ENCODE measurements at regions not wholly inside any gene's neighbourhood (a gene's known extent, or its start where the extent isn't known, plus 50 kb on each side); places are given as distances from the start of the nearest gene placed in this dataset.
A peak's percentile ranks its signal among the peaks of the same experiment; 100 is the strongest.

DNA sequence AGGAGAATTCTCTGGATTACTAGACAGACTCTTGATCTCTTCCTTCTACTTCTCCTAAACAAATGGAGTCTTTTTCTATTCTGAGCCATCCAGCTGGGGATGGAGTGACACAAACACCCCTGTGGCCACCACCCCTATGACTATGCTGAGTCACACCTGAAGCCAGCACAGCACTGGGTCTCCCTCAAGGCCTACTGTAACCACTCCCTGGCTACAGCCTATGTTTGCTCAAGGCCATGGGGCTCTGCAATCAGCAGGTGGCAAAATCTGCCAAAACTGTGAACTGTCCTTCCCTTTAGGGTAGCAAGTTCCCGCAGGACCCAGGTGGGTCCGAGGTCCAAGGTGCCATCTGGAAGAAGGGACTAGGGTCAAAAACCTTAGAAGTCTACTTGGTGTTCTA is 132.3 kb downstream of the TINAG start:
- no peaks in the 10 kb centered on the region for H3K27me3 Mint-ChIP-seq
- ATAC-seq (ENCODE audit: low read depth in 2 of 2), result no peak
- DNase-seq, result no peak
- H3K27ac Mint-ChIP-seq, result no peak overlapping the region
- H3K4me1 Mint-ChIP-seq, result no peaks in the 10 kb centered on the region
- no peaks in the 10 kb centered on the region for H3K36me3 Mint-ChIP-seq
- H3K9me3 Mint-ChIP-seq, result peaks cover 0 to 10% (median 5%) of the 10 kb centered on the region in 7 donors
- no peak overlapping the region for H3K4me3 Mint-ChIP-seq

DNA sequence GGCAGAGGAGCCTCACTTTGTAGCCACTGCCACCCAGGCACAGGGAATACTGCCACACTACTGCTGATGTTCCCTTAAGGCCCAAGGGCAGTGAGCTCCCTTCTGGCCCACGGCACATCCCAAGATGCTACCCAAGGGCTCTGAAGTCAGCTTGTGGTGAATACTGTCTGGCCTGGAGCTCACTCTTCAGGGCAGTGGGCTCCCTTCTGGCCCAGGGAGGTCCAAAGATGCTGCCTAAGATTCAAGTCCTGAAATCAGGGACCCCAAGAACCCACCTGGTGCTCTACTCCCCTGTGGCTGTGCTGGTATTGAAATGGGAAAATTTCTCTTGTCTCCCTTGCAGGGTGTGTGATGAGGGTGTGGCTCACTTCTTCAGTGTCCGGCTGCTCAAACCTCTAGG is 132.8 kb downstream of the TINAG start:
- H3K36me3 Mint-ChIP-seq, result no peaks in the 10 kb centered on the region
- no peak overlapping the region for H3K4me3 Mint-ChIP-seq
- ATAC-seq (ENCODE audit: low read depth in 2 of 2), result no peak
- no peaks in the 10 kb centered on the region for H3K4me1 Mint-ChIP-seq
- no peaks in the 10 kb centered on the region for H3K27me3 Mint-ChIP-seq
- no peak for DNase-seq
- H3K27ac Mint-ChIP-seq, result no peak overlapping the region
- H3K9me3 Mint-ChIP-seq, result peaks cover 0 to 10% (median 5%) of the 10 kb centered on the region in 7 donors

DNA sequence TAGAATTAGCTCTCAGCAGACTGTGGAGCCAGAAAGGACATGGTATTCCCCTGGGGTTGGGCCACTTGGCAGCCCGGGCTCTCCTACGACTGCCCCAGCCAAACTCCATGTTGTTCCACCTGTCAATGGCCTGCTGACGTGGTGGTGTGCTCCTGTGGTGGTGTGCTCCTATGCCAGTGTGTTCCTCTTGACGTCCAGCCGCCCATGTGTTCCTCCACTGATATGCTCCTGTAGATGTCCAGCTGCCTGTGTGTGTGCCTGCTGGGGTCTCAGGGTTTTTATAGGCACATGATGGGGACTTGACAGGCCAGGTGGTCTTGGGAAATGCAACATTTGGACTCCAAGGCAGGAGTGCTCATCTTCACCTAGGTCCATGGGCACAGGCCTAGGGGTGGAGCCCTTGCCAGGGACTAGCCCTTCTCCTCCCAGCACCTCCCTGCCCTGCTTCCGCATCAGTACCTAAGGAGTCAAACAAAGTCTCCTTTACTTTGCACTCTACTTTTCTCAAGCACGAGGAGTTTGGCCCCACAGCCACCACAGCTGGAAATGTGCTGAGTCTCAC is 133.5 kb downstream of the TINAG start:
- no peak overlapping the region for H3K27ac Mint-ChIP-seq
- DNase-seq, result no peak
- no peaks in the 10 kb centered on the region for H3K4me1 Mint-ChIP-seq
- H3K27me3 Mint-ChIP-seq, result no peaks in the 10 kb centered on the region
- ATAC-seq (ENCODE audit: low read depth in 2 of 2), result no peak
- no peaks in the 10 kb centered on the region for H3K36me3 Mint-ChIP-seq
- no peak overlapping the region for H3K4me3 Mint-ChIP-seq
- peaks cover 0 to 12% (median 5%) of the 10 kb centered on the region in 7 donors for H3K9me3 Mint-ChIP-seq

DNA sequence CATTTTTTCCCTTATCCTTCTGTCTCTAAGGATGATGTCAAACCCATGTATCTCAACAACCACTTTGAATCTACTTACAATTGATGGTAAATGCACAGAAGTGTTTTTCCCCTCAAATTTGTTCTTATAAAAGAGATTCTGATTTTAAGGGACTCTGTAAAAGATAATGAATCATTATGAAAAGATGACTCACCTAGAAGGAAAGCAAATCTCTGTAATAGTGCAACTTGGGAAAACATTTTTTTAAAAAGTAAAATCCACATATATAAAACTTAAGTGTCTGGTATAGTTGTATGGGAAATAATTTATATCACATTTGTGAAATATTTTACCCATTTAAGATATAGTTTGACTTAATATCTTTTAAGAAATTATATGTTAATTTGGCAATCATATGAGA is 137.0 kb downstream of the TINAG start:
- Mint-ChIP-seq H3K27ac (no peak overlapping the region), H3K36me3 (no peaks in the 10 kb centered on the region), H3K27me3 (no peaks in the 10 kb centered on the region), H3K4me3 (no peak overlapping the region), H3K9me3 (peaks cover 0 to 16% (median 4%) of the 10 kb centered on the region in 7 donors), H3K4me1 (no peaks in the 10 kb centered on the region)
- DNase-seq (no peak), ATAC-seq (ENCODE audit: low read depth in 2 of 2) (no peak)

DNA sequence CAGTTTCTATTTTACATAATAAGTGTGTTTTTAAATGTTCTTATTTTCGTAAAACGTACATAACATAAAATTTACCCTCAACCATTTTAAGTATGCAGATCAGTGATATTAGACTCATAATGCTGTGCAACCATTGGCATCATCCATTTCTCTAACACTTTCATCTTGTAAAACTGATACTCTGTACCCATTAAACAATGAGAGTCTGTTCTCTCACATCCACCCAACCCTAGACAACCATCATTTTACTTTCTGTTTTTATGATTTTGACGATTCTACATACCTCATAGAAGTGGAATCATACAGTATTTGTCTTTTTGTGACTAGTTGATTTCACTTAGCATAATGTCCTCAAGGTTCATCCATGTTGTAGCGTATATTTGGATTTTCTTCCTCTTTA is 140.4 kb downstream of the TINAG start:
- Mint-ChIP-seq H3K36me3 (no peaks in the 10 kb centered on the region), H3K4me3 (no peak overlapping the region), H3K4me1 (no peaks in the 10 kb centered on the region), H3K27ac (no peak overlapping the region), H3K9me3 (peaks cover 2 to 18% (median 8%) of the 10 kb centered on the region in 7 donors), H3K27me3 (no peaks in the 10 kb centered on the region)
- ATAC-seq (ENCODE audit: low read depth in 2 of 2), result no peak
- no peak for DNase-seq

DNA sequence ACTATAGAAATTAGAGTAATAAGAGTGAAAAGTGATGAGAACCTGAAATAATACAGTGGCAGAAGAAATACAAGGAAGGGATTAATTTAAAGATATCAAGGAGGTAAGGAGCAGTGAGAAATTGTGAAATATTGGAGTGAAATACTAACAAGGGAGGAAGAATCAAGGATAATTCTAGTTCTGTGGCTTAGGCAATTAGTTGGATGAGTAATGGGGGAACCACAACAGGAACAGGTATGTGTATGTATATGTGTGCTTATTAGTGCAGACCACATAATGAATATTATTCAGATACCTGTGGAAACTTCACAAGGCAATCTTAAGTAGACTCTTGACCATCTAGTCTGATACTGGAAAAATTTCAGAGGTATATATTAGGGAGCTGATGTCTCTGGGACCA is 143.3 kb downstream of the TINAG start:
- H3K27ac Mint-ChIP-seq, result no peak overlapping the region

DNA sequence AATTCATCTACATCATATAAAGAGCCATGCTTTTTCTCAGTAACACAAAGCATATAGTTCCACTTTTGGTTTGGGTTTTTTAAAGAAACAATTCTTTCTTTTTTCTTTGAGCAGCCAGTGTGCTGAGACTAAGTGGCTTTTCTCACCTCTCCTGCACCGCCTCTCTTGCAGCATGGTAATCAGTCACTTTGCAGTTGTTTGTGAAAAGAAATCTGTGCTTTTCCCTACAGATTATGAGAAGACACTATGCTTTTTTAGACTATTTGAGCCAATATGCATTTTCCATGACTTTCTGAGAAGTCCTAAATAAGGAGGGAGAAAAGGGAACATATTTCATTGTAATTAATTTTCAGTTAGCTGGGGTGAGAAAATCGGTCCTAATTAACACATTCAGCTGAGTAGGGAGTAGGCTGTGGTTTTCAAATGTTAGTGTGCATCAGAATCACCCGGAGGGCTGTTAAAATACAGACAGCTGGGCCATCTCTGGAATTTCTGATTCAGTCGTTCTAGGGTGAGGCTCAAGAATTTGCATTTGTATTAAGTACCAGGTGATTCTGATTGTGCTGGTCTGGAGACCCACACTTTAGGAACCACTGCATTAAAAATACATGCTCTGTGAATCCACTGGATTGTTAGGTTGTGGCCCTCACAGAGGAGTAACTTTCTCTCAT is 155.2 kb downstream of the TINAG start:
- no peak for ATAC-seq (ENCODE audit: low read depth in 2 of 2)
- no peaks in the 10 kb centered on the region for H3K27me3 Mint-ChIP-seq
- no peaks in the 10 kb centered on the region for H3K36me3 Mint-ChIP-seq
- H3K9me3 Mint-ChIP-seq, result peaks cover 0 to 27% (median 8%) of the 10 kb centered on the region in 7 donors
- no peaks in the 10 kb centered on the region for H3K4me1 Mint-ChIP-seq
- no peak overlapping the region for H3K4me3 Mint-ChIP-seq
- H3K27ac Mint-ChIP-seq, result no peak overlapping the region
- DNase-seq, result no peak

More for the DNA sequence above, 143.3 kb downstream of the TINAG start:
- no peak for ATAC-seq (ENCODE audit: low read depth in 2 of 2)
- Mint-ChIP-seq H3K9me3 (peaks cover 3 to 13% (median 8%) of the 10 kb centered on the region in 7 donors), H3K36me3 (no peaks in the 10 kb centered on the region), H3K27me3 (no peaks in the 10 kb centered on the region), H3K4me3 (no peak overlapping the region), H3K4me1 (no peaks in the 10 kb centered on the region)
- DNase-seq, result no peak

DNA sequence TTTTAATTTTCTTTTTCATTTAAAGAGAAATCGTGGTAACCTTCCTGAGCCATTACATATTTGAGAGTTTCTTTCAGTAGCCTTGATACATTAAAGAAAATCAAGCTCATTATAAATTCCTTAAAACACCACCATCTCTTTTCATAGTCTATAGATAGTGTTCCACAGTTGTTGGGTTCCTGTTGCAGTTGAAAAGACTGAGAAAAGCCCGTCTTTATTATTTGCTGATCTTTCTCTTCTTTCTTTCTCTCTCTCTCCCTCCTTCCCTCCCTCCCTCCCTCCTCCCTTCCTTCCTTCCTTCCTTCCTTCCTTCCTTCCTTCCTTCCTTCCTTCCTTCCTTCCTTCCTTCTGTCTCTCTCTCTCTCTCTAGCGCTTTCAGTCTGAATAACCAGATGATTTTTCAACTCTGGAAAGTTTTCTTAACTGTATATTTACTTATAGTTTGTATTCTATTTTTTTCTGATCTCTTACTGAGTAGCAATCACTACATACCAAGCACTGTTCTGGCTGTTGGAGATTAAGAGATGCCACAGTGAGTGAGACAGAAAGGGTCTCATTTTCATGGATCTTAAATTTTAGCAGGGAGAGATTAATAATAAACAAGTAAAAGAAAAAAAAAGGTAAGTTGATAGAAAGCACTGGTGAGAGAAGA is 157.5 kb downstream of the TINAG start:
- no peak for ATAC-seq (ENCODE audit: low read depth in 2 of 2)
- Mint-ChIP-seq H3K27me3 (no peaks in the 10 kb centered on the region), H3K36me3 (no peaks in the 10 kb centered on the region), H3K27ac (no peak overlapping the region), H3K4me1 (no peaks in the 10 kb centered on the region), H3K9me3 (peaks cover 2 to 23% (median 9%) of the 10 kb centered on the region in 7 donors), H3K4me3 (no peak overlapping the region)
- DNase-seq, result no peak

DNA sequence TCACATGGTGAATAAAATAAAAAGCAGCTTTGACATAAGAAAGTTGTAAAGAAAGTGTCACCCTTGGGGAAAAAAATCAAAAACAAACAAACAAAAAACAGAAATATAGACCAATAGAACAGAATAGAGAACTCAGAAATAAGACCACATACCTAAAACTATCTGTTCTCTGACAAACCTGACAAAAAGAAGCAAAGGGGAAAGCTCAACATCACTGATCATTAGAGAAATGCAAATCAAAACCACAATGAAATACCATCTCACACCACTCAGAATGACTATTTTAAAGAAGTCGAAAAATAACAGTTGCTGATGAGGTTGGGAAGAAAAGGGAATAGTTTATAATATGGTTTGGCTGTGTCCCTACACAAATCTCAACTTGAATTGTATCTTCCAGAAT is 159.1 kb downstream of the TINAG start:
- Mint-ChIP-seq H3K27ac (no peak overlapping the region), H3K36me3 (no peaks in the 10 kb centered on the region), H3K4me1 (no peaks in the 10 kb centered on the region), H3K4me3 (no peak overlapping the region), H3K9me3 (peaks cover 2 to 21% (median 10%) of the 10 kb centered on the region in 7 donors), H3K27me3 (no peaks in the 10 kb centered on the region)
- DNase-seq, result no peak
- ATAC-seq (ENCODE audit: low read depth in 2 of 2), result no peak

DNA sequence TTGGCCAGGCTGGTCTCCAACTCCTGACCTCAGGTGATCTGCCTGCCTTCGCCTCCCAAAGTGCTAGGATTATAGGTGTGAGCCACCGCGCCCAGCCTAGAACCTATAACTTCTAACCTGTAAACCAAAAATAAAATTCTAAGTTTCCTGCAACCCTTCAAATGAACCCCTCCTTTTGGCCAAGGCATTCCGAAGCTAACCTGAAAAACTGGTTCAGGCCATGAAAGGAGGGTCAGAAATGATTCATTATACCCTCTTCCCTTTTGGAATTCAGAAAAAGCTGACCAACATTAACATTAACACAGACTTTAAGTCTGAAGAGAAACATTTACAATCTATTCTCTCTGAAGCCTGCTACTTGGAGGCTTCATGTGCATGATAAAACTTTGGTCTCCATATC is 165.1 kb downstream of the TINAG start:
- Mint-ChIP-seq H3K27me3 (no peaks in the 10 kb centered on the region), H3K27ac (no peak overlapping the region), H3K36me3 (no peaks in the 10 kb centered on the region), H3K4me1 (no peaks in the 10 kb centered on the region), H3K4me3 (no peak overlapping the region), H3K9me3 (peaks cover 0 to 10% (median 0%) of the 10 kb centered on the region in 7 donors)
- DNase-seq (no peak), ATAC-seq (ENCODE audit: low read depth in 2 of 2) (no peak)

DNA sequence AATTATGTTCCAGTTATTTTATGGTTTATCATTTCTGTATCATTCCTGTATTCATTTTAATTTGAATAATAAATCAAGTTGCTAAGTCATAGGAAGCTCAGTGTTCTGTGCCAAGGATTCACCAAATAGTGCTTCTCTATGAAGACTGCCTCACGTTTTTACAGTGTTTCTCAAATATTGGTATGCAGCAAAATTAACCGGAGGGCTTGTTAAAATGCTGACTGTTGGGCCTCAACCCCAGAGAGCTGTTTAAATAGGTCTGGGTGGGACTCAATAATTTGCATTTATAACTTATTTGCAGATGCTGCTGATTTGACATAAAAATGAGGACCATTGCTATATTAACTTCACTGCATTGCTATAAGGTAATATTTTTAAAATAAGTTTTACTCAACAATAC is 166.7 kb downstream of the TINAG start:
- Mint-ChIP-seq H3K9me3 (peaks cover 0 to 9% (median 2%) of the 10 kb centered on the region in 7 donors), H3K4me3 (no peak overlapping the region), H3K27ac (no peak overlapping the region), H3K27me3 (no peaks in the 10 kb centered on the region), H3K4me1 (no peaks in the 10 kb centered on the region), H3K36me3 (no peaks in the 10 kb centered on the region)
- ATAC-seq (ENCODE audit: low read depth in 2 of 2), result no peak
- DNase-seq, result no peak

DNA sequence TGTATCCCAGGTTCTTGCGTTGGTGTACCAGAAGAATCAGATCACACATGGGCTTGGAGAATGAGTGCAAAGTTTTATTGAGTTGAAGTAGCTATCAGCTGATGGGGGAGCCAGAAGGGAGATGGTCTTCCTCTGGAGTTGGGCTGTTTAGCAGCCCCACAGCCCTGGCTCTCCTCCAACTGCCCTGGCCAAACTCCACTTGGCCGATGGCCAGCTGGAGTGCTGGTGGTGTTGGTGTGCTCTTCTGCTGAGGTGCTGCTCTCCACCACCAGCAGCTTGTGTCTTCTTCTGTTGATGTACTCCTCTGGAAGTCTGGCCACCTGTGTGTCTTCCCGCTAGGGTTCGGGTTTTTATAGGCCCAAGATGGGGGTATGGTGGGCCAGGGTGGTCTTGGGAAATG is 172.8 kb downstream of the TINAG start:
- DNase-seq (no peak), ATAC-seq (ENCODE audit: low read depth in 2 of 2) (no peak)

DNA sequence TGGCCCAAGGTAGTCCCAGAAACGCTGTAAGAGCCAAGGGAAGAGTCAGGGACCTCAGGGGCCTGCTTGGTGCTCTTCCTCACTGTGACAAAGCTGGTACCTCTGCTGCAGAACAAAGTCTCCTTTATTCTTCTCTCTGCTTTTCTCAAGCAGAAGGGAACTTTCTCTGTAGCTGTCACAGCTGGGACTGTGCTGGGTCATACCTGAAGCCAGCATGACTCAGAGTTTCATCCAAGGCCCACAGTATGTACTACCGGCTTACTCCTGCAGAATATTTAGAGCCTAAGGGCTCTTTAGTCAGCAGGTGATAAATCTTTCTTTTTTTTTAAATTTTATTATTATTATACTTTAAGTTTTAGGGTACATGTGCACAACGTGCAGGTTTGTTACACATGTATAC is 183.2 kb downstream of the TINAG start:
- no peak overlapping the region for H3K4me3 Mint-ChIP-seq
- ATAC-seq (ENCODE audit: low read depth in 2 of 2), result no peak

More for the DNA sequence above, 172.8 kb downstream of the TINAG start:
- H3K27ac Mint-ChIP-seq, result peak overlapping the region in 1 of 6 donors; percentile 63
- H3K27me3 Mint-ChIP-seq, result no peaks in the 10 kb centered on the region
- H3K36me3 Mint-ChIP-seq, result no peaks in the 10 kb centered on the region
- H3K4me3 Mint-ChIP-seq, result no peak overlapping the region
- no peaks in the 10 kb centered on the region for H3K4me1 Mint-ChIP-seq
- peaks cover 0 to 10% (median 3%) of the 10 kb centered on the region in 7 donors for H3K9me3 Mint-ChIP-seq

DNA sequence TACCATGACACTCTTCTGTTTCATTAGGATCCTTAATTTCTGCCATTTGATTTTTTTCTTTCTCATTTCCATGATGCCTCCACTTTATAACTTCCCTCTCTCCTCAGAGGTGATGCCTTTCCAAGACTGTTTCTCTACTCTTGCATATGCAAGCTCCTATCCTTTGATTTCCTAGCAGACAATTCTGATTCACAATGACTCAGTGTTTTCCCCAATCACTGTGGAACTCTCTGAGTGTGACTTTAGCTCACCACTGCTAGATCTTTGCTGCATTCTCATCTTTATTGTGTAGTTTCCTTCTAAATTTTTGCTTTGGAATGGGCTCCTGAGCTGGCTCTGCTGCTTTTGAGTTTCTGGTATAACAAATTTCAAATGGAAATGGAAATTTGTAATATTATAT is 184.9 kb downstream of the TINAG start:
- peaks cover 5 to 19% (median 11%) of the 10 kb centered on the region in 7 donors for H3K9me3 Mint-ChIP-seq
- H3K27me3 Mint-ChIP-seq, result no peaks in the 10 kb centered on the region
- H3K4me3 Mint-ChIP-seq, result no peak overlapping the region
- ATAC-seq (ENCODE audit: low read depth in 2 of 2), result no peak
- DNase-seq, result no peak
- no peaks in the 10 kb centered on the region for H3K4me1 Mint-ChIP-seq
- no peak overlapping the region for H3K27ac Mint-ChIP-seq
- no peaks in the 10 kb centered on the region for H3K36me3 Mint-ChIP-seq

More for the DNA sequence above, 183.2 kb downstream of the TINAG start:
- DNase-seq, result no peak
- Mint-ChIP-seq H3K36me3 (no peaks in the 10 kb centered on the region), H3K27ac (no peak overlapping the region), H3K4me1 (no peaks in the 10 kb centered on the region), H3K9me3 (peaks cover 5 to 14% (median 13%) of the 10 kb centered on the region in 7 donors), H3K27me3 (no peaks in the 10 kb centered on the region)

All from naive B cell (primary cell).